SK-N-SH (cell line): ENCODE measurements at regions not wholly inside any gene's neighbourhood (a gene's known extent, or its start where the extent isn't known, plus 50 kb on each side); places are given as distances from the start of the nearest gene placed in this dataset.

Experiments
- CTCF ChIA-PET: fragments of 300-600, 350-600 bp; formaldehyde crosslinking; extraction: SDS; loops from one replicate; lab custom pipeline; 2021; lab: Yijun Ruan, JAX
- POLR2A ChIA-PET: fragments of 350-600 bp; sonication (Branson Sonifier 250); formaldehyde crosslinking; extraction: SDS; loops from one replicate; lab custom pipeline; 2020; ENCODE audit warnings: antibody characterized with exemption, inconsistent platforms; lab: Yijun Ruan, JAX
- DNase-seq: peaks from one replicate; pipeline ENCODE4 v3.0.0; 2012
- H2AFZ ChIP-seq: fragments of 200-600 bp; sonication (generic); 2 replicates; pipeline ENCODE4 v1.8.1; 2016; ENCODE audit warnings: antibody characterized with exemption, mild to moderate bottlenecking, low read depth
- H3F3A ChIP-seq: fragments of 200-600 bp; sonication (generic); replicated peaks from 2 replicates; pipeline ENCODE3; 2016; ENCODE audit warnings: antibody characterized with exemption, mild to moderate bottlenecking; ENCODE audit not compliant: insufficient read depth
- H3K27ac ChIP-seq, 2 experiments: fragments of 200-500 bp in 1 of 2; fragments of 200-600 bp in 1 of 2; sonication (Bioruptor generic) in 1 of 2; sonication (generic), shearing (Covaris generic) in 1 of 2; 2 replicates each; pipeline versions ENCODE4 v1.5.1 to v1.6.1; 2014 to 2016; ENCODE audit warnings: low read depth in 2 of 2, inconsistent platforms in 1 of 2, low read length in 1 of 2, mild to moderate bottlenecking in 1 of 2, mixed read lengths in 1 of 2
- H3K27me3 ChIP-seq: fragments of 200-600 bp; sonication (generic), shearing (Covaris generic); 2 replicates; pipeline ENCODE4 v1.6.1; 2016; ENCODE audit warnings: mixed run types; ENCODE audit not compliant: insufficient read depth
- H3K36me3 ChIP-seq, 2 experiments: fragments of 200-500 bp in 1 of 2; fragments of 200-600 bp in 1 of 2; sonication (Bioruptor generic) in 1 of 2; sonication (generic) in 1 of 2; replicated peaks in 1 of 2; 2 replicates each; pipeline versions ENCODE3 to v1.5.1; 2014 to 2016; ENCODE audit warnings: low read length in 1 of 2, mild to moderate bottlenecking in 1 of 2; ENCODE audit not compliant: insufficient read depth in 2 of 2, control insufficient read depth in 1 of 2
- H3K4me1 ChIP-seq, 2 experiments: fragments of 200-500 bp in 1 of 2; fragments of 200-600 bp in 1 of 2; sonication (Bioruptor generic) in 1 of 2; sonication (generic), shearing (Covaris generic) in 1 of 2; 2 replicates each; pipeline versions ENCODE4 v1.5.1 to v1.6.1; 2014 to 2016; ENCODE audit warnings: low read depth in 1 of 2, low read length in 1 of 2, mixed run types in 1 of 2; ENCODE audit not compliant: insufficient read depth in 2 of 2, control insufficient read depth in 1 of 2
- H3K4me2 ChIP-seq: fragments of 200-600 bp; sonication (generic), shearing (Covaris generic); 2 replicates; pipeline ENCODE4 v1.6.1; 2017; ENCODE audit warnings: mixed run types
- H3K4me3 ChIP-seq, 2 experiments: fragments of 200-500 bp in 1 of 2; fragments of 200-600 bp in 1 of 2; sonication (Bioruptor generic) in 1 of 2; sonication (generic), shearing (Covaris generic) in 1 of 2; 2 replicates each; pipeline versions ENCODE4 v1.5.1 to v1.8.1; 2014 to 2016; ENCODE audit warnings: low read depth in 2 of 2, inconsistent platforms in 1 of 2, low read length in 1 of 2, mild to moderate bottlenecking in 1 of 2, mixed read lengths in 1 of 2, moderate library complexity in 1 of 2
- H3K79me2 ChIP-seq: fragments of 200-600 bp; sonication (generic); 2 replicates; pipeline ENCODE4 v1.8.1; 2017; ENCODE audit warnings: mild to moderate bottlenecking; ENCODE audit not compliant: insufficient read depth
- H3K9ac ChIP-seq: fragments of 200-600 bp; sonication (generic); 2 replicates; pipeline ENCODE4 v1.6.1; 2017; ENCODE audit warnings: mixed run types
- H3K9me2 ChIP-seq: fragments of 200-600 bp; sonication (generic); 2 replicates; pipeline ENCODE4 v1.6.1; 2017; ENCODE audit warnings: mixed run types
- H3K9me3 ChIP-seq: fragments of 200-600 bp; sonication (generic); 2 replicates; pipeline ENCODE4 v1.6.1; 2017; ENCODE audit warnings: mixed run types, mild to moderate bottlenecking, moderate library complexity
- H4K20me1 ChIP-seq: fragments of 200-600 bp; sonication (generic); 2 replicates; pipeline ENCODE4 v1.6.1; 2017; ENCODE audit warnings: mild to moderate bottlenecking, mixed run types; ENCODE audit not compliant: insufficient read depth
- ELF1 ChIP-seq: IDR thresholded peaks from 2 replicates; pipeline ENCODE4 v1.4.0; 2012
- EP300 ChIP-seq, 2 experiments: IDR thresholded peaks; 2 replicates each; pipeline versions ENCODE4 v1.4.0 to v1.6.1; 2012; ENCODE audit warnings: borderline replicate concordance in 1 of 2, low read depth in 1 of 2, low read length in 1 of 2
- FOSL2 ChIP-seq: IDR thresholded peaks from 2 replicates; pipeline ENCODE4 v1.4.0; 2012; ENCODE audit warnings: low read depth, mild to moderate bottlenecking, moderate library complexity, borderline replicate concordance
- FOXM1 ChIP-seq: IDR thresholded peaks from 2 replicates; pipeline ENCODE4 v1.4.0; 2012; ENCODE audit warnings: low read depth, mild to moderate bottlenecking
- MXI1 ChIP-seq: IDR thresholded peaks from 2 replicates; pipeline ENCODE4 v1.6.1; 2012; ENCODE audit warnings: mild to moderate bottlenecking, low read depth, low read length, improper control_type of control experiment
- POLR2AphosphoS5 ChIP-seq: IDR thresholded peaks from 2 replicates; pipeline ENCODE4 v1.6.1; 2012; ENCODE audit warnings: low read depth, low read length
- RAD21 ChIP-seq: IDR thresholded peaks from 2 replicates; pipeline ENCODE4 v1.6.1; 2012; ENCODE audit warnings: mild to moderate bottlenecking, low read length
- RCOR1 ChIP-seq: fragments of 150-350 bp; IDR thresholded peaks from 2 replicates; pipeline ENCODE4 v1.6.1; 2017; ENCODE audit warnings: antibody characterized with exemption, low read length
- SIN3A ChIP-seq: IDR thresholded peaks from 2 replicates; pipeline ENCODE4 v1.6.1; 2012; ENCODE audit warnings: low read depth, mild to moderate bottlenecking, low read length, moderate library complexity, borderline replicate concordance
- TAF1 ChIP-seq: IDR thresholded peaks from 2 replicates; pipeline ENCODE4 v1.6.1; 2012; ENCODE audit warnings: low read depth, mild to moderate bottlenecking, low read length, moderate library complexity, borderline replicate concordance
- TCF12 ChIP-seq: IDR thresholded peaks from 2 replicates; pipeline ENCODE4 v1.4.0; 2012
- WGBS: methylation state at CpG from one replicate; pipeline ENCODE4 v1.1.6; 2017; ENCODE audit warnings: low lambda C conversion rate; 5-methylcytosine and 5-hydroxymethylcytosine counted together
- TF ChIP-seq, protein P1 (sequence below): IDR thresholded peaks from 2 replicates; pipeline ENCODE4 v1.4.0; 2012; ENCODE audit warnings: low read depth, borderline replicate concordance
- TF ChIP-seq, protein P2 (sequence below): IDR thresholded peaks from 2 replicates; pipeline ENCODE4 v1.4.0; 2012; ENCODE audit warnings: low read depth
- TF ChIP-seq, protein P3 (sequence below): IDR thresholded peaks from 2 replicates; pipeline ENCODE4; 2012

DNA sequence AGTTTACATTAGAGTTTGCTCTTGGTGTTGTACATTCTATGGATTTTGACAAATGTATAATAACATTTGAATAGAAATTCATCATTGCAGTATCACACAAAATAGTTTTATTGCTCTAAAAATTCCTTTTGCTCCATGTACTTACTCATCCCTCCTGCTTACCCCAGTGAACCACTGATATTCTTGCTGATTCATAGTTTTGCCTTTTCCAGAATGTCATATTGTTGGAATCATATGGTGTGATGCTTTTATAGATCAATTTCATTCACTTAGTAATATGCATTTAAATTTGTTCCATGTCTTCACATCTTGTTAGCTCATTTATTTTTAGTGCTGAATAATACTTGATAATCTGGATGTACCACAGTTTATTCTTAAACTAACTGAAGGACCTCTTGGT is 1593.2 kb downstream of the C4orf33 start:
- no peaks in the 10 kb centered on the region for H3K79me2 ChIP-seq

DNA sequence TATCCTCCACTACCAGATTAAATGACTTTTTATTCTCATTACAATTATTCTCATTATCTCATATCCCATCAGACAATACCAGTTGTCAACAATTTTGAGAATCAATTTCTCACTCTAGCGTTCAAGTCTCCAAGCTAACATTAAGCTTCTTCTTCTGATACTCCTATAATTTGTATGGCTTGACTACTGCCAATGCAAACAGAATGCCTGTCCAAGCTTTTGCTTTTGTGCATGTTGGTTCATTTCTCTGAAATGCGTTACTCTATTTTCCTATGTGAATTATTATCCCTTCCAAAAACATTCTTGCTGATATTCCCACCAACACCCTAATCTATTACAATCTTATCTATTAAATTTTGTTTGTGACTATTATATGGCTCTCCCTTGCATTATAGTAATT is 1602.3 kb downstream of the C4orf33 start:
- DNase-seq: no peak
- Histone ChIP-seq H3K4me2 (no peak overlapping the region), H3K4me3 (no peak overlapping the region), H3K9me3 (no peaks in the 10 kb centered on the region)
- WGBS: 22% methylated on average over 2 of the region's 2 CpGs
- no peak for TF ChIP-seq ELF1
- no peak for TF ChIP-seq TAF1
- TF ChIP-seq SIN3A: no peak
- TF ChIP-seq MXI1: no peak
- no peak for TF ChIP-seq RAD21
- no peak for TF ChIP-seq RCOR1
- TF ChIP-seq FOXM1: no peak
- TF ChIP-seq, protein P1, sequence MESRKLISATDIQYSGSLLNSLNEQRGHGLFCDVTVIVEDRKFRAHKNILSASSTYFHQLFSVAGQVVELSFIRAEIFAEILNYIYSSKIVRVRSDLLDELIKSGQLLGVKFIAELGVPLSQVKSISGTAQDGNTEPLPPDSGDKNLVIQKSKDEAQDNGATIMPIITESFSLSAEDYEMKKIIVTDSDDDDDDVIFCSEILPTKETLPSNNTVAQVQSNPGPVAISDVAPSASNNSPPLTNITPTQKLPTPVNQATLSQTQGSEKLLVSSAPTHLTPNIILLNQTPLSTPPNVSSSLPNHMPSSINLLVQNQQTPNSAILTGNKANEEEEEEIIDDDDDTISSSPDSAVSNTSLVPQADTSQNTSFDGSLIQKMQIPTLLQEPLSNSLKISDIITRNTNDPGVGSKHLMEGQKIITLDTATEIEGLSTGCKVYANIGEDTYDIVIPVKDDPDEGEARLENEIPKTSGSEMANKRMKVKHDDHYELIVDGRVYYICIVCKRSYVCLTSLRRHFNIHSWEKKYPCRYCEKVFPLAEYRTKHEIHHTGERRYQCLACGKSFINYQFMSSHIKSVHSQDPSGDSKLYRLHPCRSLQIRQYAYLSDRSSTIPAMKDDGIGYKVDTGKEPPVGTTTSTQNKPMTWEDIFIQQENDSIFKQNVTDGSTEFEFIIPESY: no peak
- TF ChIP-seq, all 33 proteins: peak for 0
- Histone ChIP-seq H2AFZ (no peak overlapping the region), H3K36me3 (no peaks in the 10 kb centered on the region), H3K79me2 (no peaks in the 10 kb centered on the region), H3K4me1 (no peaks in the 10 kb centered on the region), H3K27ac (no peak overlapping the region), H3K27me3 (no peaks in the 10 kb centered on the region), H3K9me2 (no peaks in the 10 kb centered on the region), H3F3A (no peaks in the 10 kb centered on the region), H4K20me1 (no peaks in the 10 kb centered on the region), H3K9ac (no peak overlapping the region)
- ChIA-PET POLR2A (no interaction called here), CTCF (no interaction called here)

More for the DNA sequence above, 1593.2 kb downstream of the C4orf33 start:
- no peak overlapping the region for H3K4me3 ChIP-seq
- H3K9me2 ChIP-seq: no peaks in the 10 kb centered on the region
- POLR2A ChIA-PET: no interaction called here
- no peak overlapping the region for H3K27ac ChIP-seq
- no peaks in the 10 kb centered on the region for H4K20me1 ChIP-seq
- no peaks in the 10 kb centered on the region for H3K36me3 ChIP-seq
- H2AFZ ChIP-seq: no peak overlapping the region
- no peak overlapping the region for H3K4me2 ChIP-seq
- no peaks in the 10 kb centered on the region for H3K9me3 ChIP-seq
- no peak overlapping the region for H3K9ac ChIP-seq
- DNase-seq: no peak
- H3K4me1 ChIP-seq: no peaks in the 10 kb centered on the region
- CTCF ChIA-PET: no interaction called here
- TF ChIP-seq EP300 (IDR thresholded peaks at IDR 0.05; ENCODE audit: borderline replicate concordance in 1 of 2, low read depth in 1 of 2, low read length in 1 of 2): no peak
- TF ChIP-seq ELF1: no peak
- TF ChIP-seq, protein P2, sequence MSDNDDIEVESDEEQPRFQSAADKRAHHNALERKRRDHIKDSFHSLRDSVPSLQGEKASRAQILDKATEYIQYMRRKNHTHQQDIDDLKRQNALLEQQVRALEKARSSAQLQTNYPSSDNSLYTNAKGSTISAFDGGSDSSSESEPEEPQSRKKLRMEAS: no peak
- TF ChIP-seq POLR2AphosphoS5: no peak
- no peak for TF ChIP-seq FOSL2
- no peak for TF ChIP-seq TCF12
- no peak for TF ChIP-seq RCOR1
- TF ChIP-seq, protein P3, sequence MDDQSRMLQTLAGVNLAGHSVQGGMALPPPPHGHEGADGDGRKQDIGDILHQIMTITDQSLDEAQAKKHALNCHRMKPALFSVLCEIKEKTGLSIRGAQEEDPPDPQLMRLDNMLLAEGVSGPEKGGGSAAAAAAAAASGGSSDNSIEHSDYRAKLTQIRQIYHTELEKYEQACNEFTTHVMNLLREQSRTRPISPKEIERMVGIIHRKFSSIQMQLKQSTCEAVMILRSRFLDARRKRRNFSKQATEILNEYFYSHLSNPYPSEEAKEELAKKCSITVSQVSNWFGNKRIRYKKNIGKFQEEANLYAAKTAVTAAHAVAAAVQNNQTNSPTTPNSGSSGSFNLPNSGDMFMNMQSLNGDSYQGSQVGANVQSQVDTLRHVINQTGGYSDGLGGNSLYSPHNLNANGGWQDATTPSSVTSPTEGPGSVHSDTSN: no peak
- TF ChIP-seq, all 33 proteins: peak for 0
- Histone ChIP-seq H3F3A (no peaks in the 10 kb centered on the region), H3K27me3 (no peaks in the 10 kb centered on the region)
